Activated naive CD4-positive, alpha-beta T cell treated with anti-CD3 and anti-CD28 coated beads for 36 hours (primary cell): ENCODE measurements at regions not wholly inside any gene's neighbourhood (a gene's known extent, or its start where the extent isn't known, plus 50 kb on each side); places are given as distances from the start of the nearest gene placed in this dataset.
"Not testable (repeated sequence)": the region's sequence is repeated elsewhere in the genome, so short reads cannot be mapped to it uniquely, and the experiment has no call there.

Experiments
- CTCF ChIA-PET: fragments of 350-600 bp; sonication (Branson Sonifier 250); formaldehyde crosslinking; loops from one replicate; lab custom pipeline; 2021; ENCODE audit warnings: antibody characterized with exemption; lab: Charles Lee
- DNase-seq: peaks from one replicate; pipeline ENCODE4 v3.0.0-alpha.2; 2020
- H3K27ac Mint-ChIP-seq: one replicate; pipeline ENCODE4 v1.8.0; 2021; ENCODE audit warnings: mild to moderate bottlenecking, mixed read lengths
- H3K27me3 Mint-ChIP-seq: one replicate; pipeline ENCODE4 v1.8.0; 2021; ENCODE audit warnings: low read depth, mixed read lengths
- H3K36me3 Mint-ChIP-seq: one replicate; pipeline ENCODE4 v1.8.0; 2021; ENCODE audit warnings: low read depth, mixed read lengths
- H3K4me1 Mint-ChIP-seq: one replicate; pipeline ENCODE4 v1.8.0; 2021; ENCODE audit warnings: low read depth, mixed read lengths
- H3K4me3 Mint-ChIP-seq: one replicate; pipeline ENCODE4 v1.8.0; 2021; ENCODE audit warnings: mild to moderate bottlenecking, moderate library complexity, mixed read lengths
- H3K9me3 Mint-ChIP-seq: one replicate; pipeline ENCODE4 v1.8.0; 2021; ENCODE audit warnings: mixed read lengths
- intact Hi-C: fragments of 100-400 bp; cut with micrococcal nuclease; formaldehyde crosslinking; loops from one replicate; pipeline ENCODE4 v1.15.1; 2023

GRCh38 chr10:113491967-113492565 lies 60.8 kb upstream of the HABP2 start:
- CTCF ChIA-PET, result no interaction called here
- Mint-ChIP-seq H3K36me3 (no peaks in the 10 kb centered on the region), H3K9me3 (no peaks in the 10 kb centered on the region), H3K4me3 (no peak overlapping the region), H3K27ac (no peak overlapping the region), H3K4me1 (no peaks in the 10 kb centered on the region), H3K27me3 (peaks cover 14% of the 10 kb centered on the region)
- no peak for DNase-seq
- intact Hi-C loops, result no loop called here

DNA sequence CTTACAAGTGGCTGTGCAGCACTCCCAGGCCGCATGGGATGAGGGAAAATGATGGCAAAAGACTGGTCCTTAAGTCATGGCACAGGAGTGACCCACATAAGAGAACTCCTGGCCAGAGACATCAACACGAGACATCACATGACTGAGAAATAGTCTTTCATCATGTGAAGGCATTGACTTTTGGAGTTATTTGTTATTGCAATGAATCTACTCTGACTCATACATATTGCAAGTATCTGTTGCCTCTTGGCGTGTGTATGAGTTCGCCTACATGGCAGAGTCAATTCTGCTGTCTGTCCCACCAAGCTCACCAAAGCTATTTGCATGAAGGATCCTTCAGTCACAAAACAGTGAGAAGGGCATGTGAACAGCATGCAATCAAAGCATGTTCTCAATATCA lies 59.7 kb upstream of the HABP2 start:
- CTCF ChIA-PET, result no interaction called here
- Mint-ChIP-seq H3K4me1 (no peaks in the 10 kb centered on the region), H3K27ac (no peak overlapping the region), H3K4me3 (no peak overlapping the region), H3K9me3 (no peaks in the 10 kb centered on the region), H3K36me3 (no peaks in the 10 kb centered on the region), H3K27me3 (peaks cover 11% of the 10 kb centered on the region)
- DNase-seq, result no peak
- intact Hi-C loops, result no loop called here

DNA sequence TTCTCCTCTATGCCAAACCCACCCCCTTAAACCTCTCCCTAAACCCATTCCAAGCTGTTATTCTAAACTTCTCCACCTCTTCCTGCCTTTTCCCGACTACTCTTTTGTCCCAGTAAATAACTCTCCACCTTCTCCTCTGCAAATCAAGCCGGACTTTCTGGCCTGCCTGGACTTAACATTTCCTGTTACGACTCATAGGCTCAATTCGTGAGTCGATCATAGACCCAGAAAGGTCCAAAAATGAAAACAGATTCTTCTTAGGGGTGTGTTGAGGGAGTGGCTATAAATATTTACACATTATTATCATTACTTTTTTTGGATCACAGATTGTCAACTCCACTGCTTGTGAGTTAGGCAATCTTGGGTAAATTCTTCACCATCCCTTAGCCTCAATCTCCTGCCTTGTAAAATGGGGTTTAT lies 59.0 kb upstream of the HABP2 start:
- no peaks in the 10 kb centered on the region for H3K36me3 Mint-ChIP-seq
- H3K4me3 Mint-ChIP-seq, result no peak overlapping the region
- CTCF ChIA-PET, result interaction anchor here (1.4 kb wide), 1 partner anchor 17 kb away, joined by 6 read pairs; no protein-coding TSS in a partner anchor
- no peaks in the 10 kb centered on the region for H3K9me3 Mint-ChIP-seq
- no peak for DNase-seq
- H3K27ac Mint-ChIP-seq, result no peak overlapping the region
- intact Hi-C loops, result no loop called here
- no peaks in the 10 kb centered on the region for H3K4me1 Mint-ChIP-seq
- peaks cover 11% of the 10 kb centered on the region for H3K27me3 Mint-ChIP-seq

DNA sequence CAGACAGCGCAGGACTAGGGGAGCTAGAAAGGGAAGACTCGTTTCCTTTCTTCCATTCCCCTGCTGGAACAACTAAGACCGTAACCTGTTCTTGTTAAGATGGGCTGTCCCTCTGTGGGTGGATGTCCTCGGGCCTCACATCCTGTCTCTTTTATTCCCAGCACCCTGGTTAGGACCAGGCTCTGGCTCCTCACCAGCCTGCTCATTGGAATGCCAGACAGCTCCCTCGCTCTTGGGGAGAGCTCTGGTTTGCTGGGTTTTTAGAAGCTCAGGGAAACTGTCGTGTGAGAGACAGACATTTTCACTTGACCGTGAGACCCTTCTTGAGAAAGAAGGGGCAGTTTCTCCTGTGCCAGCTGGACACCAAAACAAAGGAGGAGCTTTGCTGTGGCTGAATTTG lies 58.1 kb upstream of the HABP2 start:
- Mint-ChIP-seq H3K27me3 (peaks cover 7% of the 10 kb centered on the region), H3K4me3 (no peak overlapping the region), H3K9me3 (no peaks in the 10 kb centered on the region), H3K4me1 (no peaks in the 10 kb centered on the region), H3K27ac (no peak overlapping the region), H3K36me3 (no peaks in the 10 kb centered on the region)
- intact Hi-C loops, result no loop called here
- no peak for DNase-seq
- CTCF ChIA-PET, result interaction anchor here (0.6 to 1.4 kb wide), 2 partner anchors 9 to 16 kb away, joined by 3 to 6 read pairs; no protein-coding TSS in a partner anchor

- CTCF ChIA-PET, result interaction anchor here (1.4 kb wide), 1 partner anchor 16 kb away, joined by 6 read pairs; no protein-coding TSS in a partner anchor
- Mint-ChIP-seq H3K36me3 (no peaks in the 10 kb centered on the region), H3K4me1 (no peaks in the 10 kb centered on the region), H3K4me3 (no peak overlapping the region), H3K27me3 (peaks cover 10% of the 10 kb centered on the region), H3K27ac (no peak overlapping the region), H3K9me3 (no peaks in the 10 kb centered on the region)
- intact Hi-C loops, result no loop called here
- DNase-seq, result no peak
Observed at GRCh38 chr10:113495553-113495952, 57.3 kb upstream of the HABP2 start.

DNA sequence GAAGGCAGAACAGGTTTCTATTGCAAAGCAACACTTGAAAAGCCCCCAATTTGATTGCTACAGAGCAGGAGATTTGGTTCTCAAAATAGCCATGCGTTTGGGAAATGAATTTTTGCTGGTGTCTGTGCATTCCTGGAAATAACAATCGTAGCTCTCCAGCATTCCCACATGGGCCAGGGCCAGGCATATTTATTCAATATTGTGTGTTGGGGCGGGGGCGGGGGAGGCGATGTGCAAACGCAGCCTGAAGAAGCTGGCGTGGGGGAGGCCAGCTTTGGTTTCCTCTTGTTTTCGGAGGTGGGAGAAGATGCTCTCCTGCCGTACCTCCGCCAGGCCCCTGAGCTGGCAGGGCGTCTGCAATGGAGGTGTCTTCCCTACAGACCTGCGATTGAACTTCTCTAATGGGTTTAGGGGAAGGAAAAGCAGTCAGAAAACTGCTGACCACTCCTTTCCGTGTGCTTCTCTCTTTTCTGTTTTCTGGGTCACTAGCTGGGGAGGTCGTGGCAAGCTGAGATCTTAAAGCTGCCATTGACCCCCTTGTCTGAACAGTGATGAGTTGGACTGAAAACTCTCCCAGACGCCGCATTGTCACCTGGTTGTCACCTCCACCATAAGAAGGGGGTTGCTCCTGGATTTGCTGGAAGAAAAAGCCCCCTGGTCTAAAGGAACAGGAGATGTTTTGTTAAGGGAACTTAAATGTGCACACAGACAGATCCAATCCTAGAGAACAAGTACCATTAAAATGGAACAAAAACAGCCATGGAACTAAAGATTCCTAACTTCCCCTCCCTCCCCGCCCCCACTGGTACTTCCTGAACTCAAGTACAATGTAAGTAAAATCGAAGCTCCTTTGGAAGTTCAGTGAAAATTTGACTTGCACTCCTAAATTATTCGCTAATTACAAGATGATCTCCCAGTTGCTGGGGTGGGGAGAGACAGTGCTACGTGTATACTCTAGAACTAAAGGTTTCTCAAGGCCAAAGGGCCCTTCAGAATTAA lies 56.4 kb upstream of the HABP2 start:
- intact Hi-C loops, result no loop called here
- Mint-ChIP-seq H3K4me3 (no peak overlapping the region), H3K36me3 (no peaks in the 10 kb centered on the region), H3K27me3 (peaks cover 11% of the 10 kb centered on the region), H3K27ac (no peak overlapping the region), H3K4me1 (no peaks in the 10 kb centered on the region), H3K9me3 (no peaks in the 10 kb centered on the region)
- DNase-seq, result no peak
- CTCF ChIA-PET, result no interaction called here

- DNase-seq, result no peak
- H3K4me1 Mint-ChIP-seq, result no peaks in the 10 kb centered on the region
- H3K36me3 Mint-ChIP-seq, result no peaks in the 10 kb centered on the region
- no peak overlapping the region for H3K27ac Mint-ChIP-seq
- no peak overlapping the region for H3K4me3 Mint-ChIP-seq
- CTCF ChIA-PET, result no interaction called here
- H3K27me3 Mint-ChIP-seq, result peaks cover 11% of the 10 kb centered on the region
- intact Hi-C loops, result no loop called here
- no peaks in the 10 kb centered on the region for H3K9me3 Mint-ChIP-seq
Observed at GRCh38 chr10:113497198-113497597, 55.7 kb upstream of the HABP2 start.

GRCh38 chr10:113498997-113499396 lies 53.9 kb upstream of the HABP2 start:
- Mint-ChIP-seq H3K4me1 (no peaks in the 10 kb centered on the region), H3K4me3 (no peak overlapping the region), H3K27ac (no peak overlapping the region), H3K36me3 (no peaks in the 10 kb centered on the region), H3K27me3 (peaks cover 14% of the 10 kb centered on the region), H3K9me3 (no peaks in the 10 kb centered on the region)
- intact Hi-C loops, result no loop called here
- CTCF ChIA-PET, result no interaction called here
- DNase-seq, result no peak

GRCh38 chr10:113499806-113500205 lies 53.0 kb upstream of the HABP2 start:
- CTCF ChIA-PET, result no interaction called here
- H3K4me1 Mint-ChIP-seq, result no peaks in the 10 kb centered on the region

GRCh38 chr10:113501031-113501430 lies 51.8 kb upstream of the HABP2 start:
- H3K27me3 Mint-ChIP-seq, result peaks cover 14% of the 10 kb centered on the region
- H3K9me3 Mint-ChIP-seq, H3K36me3 Mint-ChIP-seq, H3K4me1 Mint-ChIP-seq, DNase-seq, intact Hi-C loops, H3K4me3 Mint-ChIP-seq, H3K27ac Mint-ChIP-seq, CTCF ChIA-PET: not testable (repeated sequence)

More at GRCh38 chr10:113499806-113500205, 53.0 kb upstream of the HABP2 start:
- no peaks in the 10 kb centered on the region for H3K9me3 Mint-ChIP-seq
- no peak for DNase-seq
- H3K27ac Mint-ChIP-seq, result no peak overlapping the region
- H3K36me3 Mint-ChIP-seq, result no peaks in the 10 kb centered on the region
- intact Hi-C loops, result no loop called here
- peaks cover 16% of the 10 kb centered on the region for H3K27me3 Mint-ChIP-seq
- no peak overlapping the region for H3K4me3 Mint-ChIP-seq
